ENCODE measurements at regions not wholly inside any gene's neighbourhood (a gene's known extent, or its start where the extent isn't known, plus 50 kb on each side); places are given as distances from the start of the nearest gene placed in this dataset.

DNA sequence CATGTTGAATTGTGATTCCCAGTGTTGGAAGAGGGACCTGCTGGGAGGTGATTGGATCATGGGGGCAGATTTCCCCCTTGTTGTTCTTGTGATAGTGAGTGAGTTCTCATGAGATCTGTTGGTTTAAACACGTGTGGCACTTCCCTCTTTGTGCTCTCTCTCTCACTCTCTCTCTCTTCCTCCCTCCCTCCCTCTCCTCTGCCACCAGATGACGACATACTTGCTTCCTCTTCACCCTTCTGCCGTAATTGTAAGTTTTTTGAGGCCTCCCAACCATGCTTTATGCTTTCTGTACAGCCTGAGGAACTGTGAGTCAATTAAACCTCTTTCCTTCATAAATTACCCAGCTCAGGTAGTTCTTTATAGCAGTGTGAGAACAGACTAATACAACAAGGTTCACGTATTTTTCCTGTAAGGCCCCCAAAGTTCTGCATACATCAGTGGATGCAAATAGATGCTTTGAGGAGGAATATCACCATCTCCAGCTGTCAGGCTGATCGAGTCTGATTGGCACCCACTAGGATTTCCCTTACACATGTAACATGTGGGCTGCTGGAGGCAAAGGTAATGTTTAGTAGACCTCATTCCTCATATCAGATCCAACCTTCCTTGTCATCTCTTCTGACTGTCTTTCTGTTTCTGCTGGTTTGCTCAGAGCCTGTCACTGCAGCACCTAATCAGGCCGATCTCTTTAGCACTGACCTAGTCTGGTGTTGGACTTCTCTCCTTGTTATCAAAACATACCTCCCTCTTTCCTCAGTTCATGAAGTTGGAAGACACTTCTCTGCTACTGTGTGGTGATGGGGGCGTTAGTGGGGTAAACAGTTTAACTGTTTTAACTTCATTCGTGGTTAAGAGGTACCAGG lies 54.3 kb upstream of the BACH2 start:
- peaks cover 3% of the 10 kb centered on the region for H3K4me1 ChIP-seq (ENCODE audit: control insufficient read depth, low read depth, low read length)
- no peaks in the 10 kb centered on the region for H3K36me3 ChIP-seq (ENCODE audit: control insufficient read depth, low read depth, low read length)
- no peak overlapping the region for H3K27ac ChIP-seq (ENCODE audit: low read length)
- H3K4me3 ChIP-seq (ENCODE audit: low read length): no peak overlapping the region
- H3K9me3 ChIP-seq (ENCODE audit: control insufficient read depth, low read depth, low read length): no peaks in the 10 kb centered on the region
- no peak overlapping the region for H3K9ac ChIP-seq (ENCODE audit: low read length)
- H3K27me3 ChIP-seq (ENCODE audit: control insufficient read depth, insufficient read depth, low read length): no peaks in the 10 kb centered on the region

DNA sequence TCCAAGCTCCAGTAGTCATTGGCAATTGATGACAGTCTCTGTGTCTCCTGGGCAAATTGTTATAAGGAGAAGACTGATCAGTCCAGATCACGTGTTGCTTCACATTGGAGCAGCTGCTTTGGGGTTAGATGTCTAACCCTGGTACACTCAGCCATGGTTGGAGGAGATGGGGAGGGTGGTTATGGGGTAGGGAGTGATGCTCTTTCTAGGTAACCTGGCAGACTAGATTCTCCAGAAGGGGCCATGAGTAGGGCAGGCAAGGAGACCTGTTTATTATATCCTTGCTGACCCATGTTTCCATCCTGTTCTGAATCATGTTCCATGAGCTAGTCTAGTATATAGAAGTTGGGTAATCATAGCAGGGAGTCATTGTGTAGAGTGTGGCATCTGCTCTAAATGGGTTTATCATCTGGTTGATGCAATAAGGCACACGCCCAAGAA lies 50.8 kb upstream of the BACH2 start:
- Histone ChIP-seq H3K27me3 (ENCODE audit: control insufficient read depth, insufficient read depth, low read length) (no peaks in the 10 kb centered on the region), H3K4me3 (ENCODE audit: low read length) (no peak overlapping the region), H3K27ac (ENCODE audit: low read length) (no peak overlapping the region), H3K4me1 (ENCODE audit: control insufficient read depth, low read depth, low read length) (peaks cover 3% of the 10 kb centered on the region), H3K9ac (ENCODE audit: low read length) (no peak overlapping the region), H3K36me3 (ENCODE audit: control insufficient read depth, low read depth, low read length) (no peaks in the 10 kb centered on the region), H3K9me3 (ENCODE audit: control insufficient read depth, low read depth, low read length) (no peaks in the 10 kb centered on the region)

DNA sequence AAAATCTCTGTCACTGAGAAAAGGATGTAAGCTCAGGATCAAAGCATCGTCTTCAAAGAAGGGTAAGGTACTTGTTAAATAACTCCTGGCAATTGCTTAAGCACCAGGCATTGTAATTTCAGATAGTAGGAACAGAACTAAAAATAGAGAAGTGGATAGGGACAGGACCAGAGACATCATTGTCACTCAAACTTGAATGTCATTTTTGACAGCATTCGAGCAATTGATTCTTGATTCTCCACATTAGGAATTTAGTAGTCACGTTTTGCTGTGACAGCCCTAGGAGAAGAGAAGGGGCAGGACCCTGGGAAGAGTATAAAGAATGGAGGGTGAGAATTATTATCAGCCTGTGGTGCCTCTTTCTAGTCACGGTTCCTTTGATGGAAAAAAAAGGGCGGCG lies 50.1 kb upstream of the BACH2 start:
- Histone ChIP-seq H3K4me3 (ENCODE audit: low read length) (no peak overlapping the region), H3K9ac (ENCODE audit: low read length) (no peak overlapping the region), H3K36me3 (ENCODE audit: control insufficient read depth, low read depth, low read length) (no peaks in the 10 kb centered on the region), H3K4me1 (ENCODE audit: control insufficient read depth, low read depth, low read length) (peaks cover 3% of the 10 kb centered on the region), H3K27me3 (ENCODE audit: control insufficient read depth, insufficient read depth, low read length) (no peaks in the 10 kb centered on the region), H3K27ac (ENCODE audit: low read length) (no peak overlapping the region), H3K9me3 (ENCODE audit: control insufficient read depth, low read depth, low read length) (no peaks in the 10 kb centered on the region)

All from iPS-18a (cell line).